Stimulated activated CD8-positive, alpha-beta memory T cell treated with anti-CD3 and anti-CD28 coated beads, Interleukin-15, amount 100 ng/mL, for 24 hours (primary cell): ENCODE measurements at regions not wholly inside any gene's neighbourhood (a gene's known extent, or its start where the extent isn't known, plus 50 kb on each side); places are given as distances from the start of the nearest gene placed in this dataset.

Experiments used
- DNase-seq: peaks from one replicate; pipeline ENCODE4 v3.0.0-alpha.2; 2020; ENCODE audit warnings: low read depth

- DNase-seq = no peak
These were observed 52.5 kb upstream of the CHD6 start for GRCh38 chr20:41670631-41671030.

GRCh38 chr20:41669708-41670263 is 51.6 kb upstream of the CHD6 start:
- no peak for DNase-seq

- no peak for DNase-seq
These were observed 50.0 kb upstream of the CHD6 start for GRCh38 chr20:41668057-41668749.
